ENCODE measurements at regions not wholly inside any gene's neighbourhood (a gene's known extent, or its start where the extent isn't known, plus 50 kb on each side); places are given as distances from the start of the nearest gene placed in this dataset.
"Not testable (repeated sequence)": the region's sequence is repeated elsewhere in the genome, so short reads cannot be mapped to it uniquely, and the experiment has no call there.

- no peak for TF ChIP-seq CTCF (IDR thresholded peaks at IDR 0.05; ENCODE audit: poor library complexity, severe bottlenecking)
- Histone ChIP-seq H3K4me1 (ENCODE audit: insufficient read depth, poor library complexity, severe bottlenecking) (no peaks in the 10 kb centered on the region), H3K4me3 (ENCODE audit: severe bottlenecking) (no peak overlapping the region), H3K27ac (ENCODE audit: poor library complexity, severe bottlenecking) (no peak overlapping the region), H3K36me3 (ENCODE audit: low read depth) (no peaks in the 10 kb centered on the region), H3K27me3 (ENCODE audit: insufficient read depth, poor library complexity, severe bottlenecking) (no peaks in the 10 kb centered on the region), H3K9me3 (ENCODE audit: severe bottlenecking) (no peaks in the 10 kb centered on the region)
- ATAC-seq (ENCODE audit: low read depth) (no peak), DNase-seq (ENCODE audit: low spot score) (no peak)
Measured at GRCh38 chr3:189419038-189419437, 212.2 kb upstream of the TP63 start.

- no peak overlapping the region for H3K27ac ChIP-seq (ENCODE audit: poor library complexity, severe bottlenecking)
- no peaks in the 10 kb centered on the region for H3K36me3 ChIP-seq (ENCODE audit: low read depth)
- no peaks in the 10 kb centered on the region for H3K27me3 ChIP-seq (ENCODE audit: insufficient read depth, poor library complexity, severe bottlenecking)
- no peaks in the 10 kb centered on the region for H3K9me3 ChIP-seq (ENCODE audit: severe bottlenecking)
- ATAC-seq (ENCODE audit: low read depth) (no peak), DNase-seq (ENCODE audit: low spot score) (no peak)
- H3K4me3 ChIP-seq (ENCODE audit: severe bottlenecking), result no peak overlapping the region
- H3K4me1 ChIP-seq (ENCODE audit: insufficient read depth, poor library complexity, severe bottlenecking), result no peaks in the 10 kb centered on the region
- TF ChIP-seq CTCF (IDR thresholded peaks at IDR 0.05; ENCODE audit: poor library complexity, severe bottlenecking), result no peak
Measured at GRCh38 chr3:189419683-189420082, 211.5 kb upstream of the TP63 start.

GRCh38 chr3:189424922-189425321 lies 206.3 kb upstream of the TP63 start:
- Histone ChIP-seq H3K27me3 (ENCODE audit: insufficient read depth, poor library complexity, severe bottlenecking) (no peaks in the 10 kb centered on the region), H3K4me3 (ENCODE audit: severe bottlenecking) (no peak overlapping the region), H3K4me1 (ENCODE audit: insufficient read depth, poor library complexity, severe bottlenecking) (no peaks in the 10 kb centered on the region), H3K9me3 (ENCODE audit: severe bottlenecking) (no peaks in the 10 kb centered on the region), H3K27ac (ENCODE audit: poor library complexity, severe bottlenecking) (no peak overlapping the region), H3K36me3 (ENCODE audit: low read depth) (no peaks in the 10 kb centered on the region)
- DNase-seq (ENCODE audit: low spot score) (no peak), ATAC-seq (ENCODE audit: low read depth) (no peak)
- no peak for TF ChIP-seq CTCF (IDR thresholded peaks at IDR 0.05; ENCODE audit: poor library complexity, severe bottlenecking)

GRCh38 chr3:189429019-189429418 lies 202.2 kb upstream of the TP63 start:
- ATAC-seq (ENCODE audit: low read depth) (no peak), DNase-seq (ENCODE audit: low spot score) (no peak)
- TF ChIP-seq CTCF (IDR thresholded peaks at IDR 0.05; ENCODE audit: poor library complexity, severe bottlenecking), result no peak
- Histone ChIP-seq H3K36me3 (ENCODE audit: low read depth) (no peaks in the 10 kb centered on the region), H3K4me1 (ENCODE audit: insufficient read depth, poor library complexity, severe bottlenecking) (no peaks in the 10 kb centered on the region), H3K9me3 (ENCODE audit: severe bottlenecking) (peaks cover 2% of the 10 kb centered on the region), H3K27ac (ENCODE audit: poor library complexity, severe bottlenecking) (no peak overlapping the region), H3K4me3 (ENCODE audit: severe bottlenecking) (no peak overlapping the region), H3K27me3 (ENCODE audit: insufficient read depth, poor library complexity, severe bottlenecking) (no peaks in the 10 kb centered on the region)

GRCh38 chr3:189430166-189430565 lies 201.0 kb upstream of the TP63 start:
- no peaks in the 10 kb centered on the region for H3K36me3 ChIP-seq (ENCODE audit: low read depth)
- H3K27ac ChIP-seq (ENCODE audit: poor library complexity, severe bottlenecking), result no peak overlapping the region
- H3K4me1 ChIP-seq (ENCODE audit: insufficient read depth, poor library complexity, severe bottlenecking), result no peaks in the 10 kb centered on the region
- peaks cover 2% of the 10 kb centered on the region for H3K9me3 ChIP-seq (ENCODE audit: severe bottlenecking)
- TF ChIP-seq CTCF (IDR thresholded peaks at IDR 0.05; ENCODE audit: poor library complexity, severe bottlenecking), result no peak
- H3K27me3 ChIP-seq (ENCODE audit: insufficient read depth, poor library complexity, severe bottlenecking), result no peaks in the 10 kb centered on the region
- no peak overlapping the region for H3K4me3 ChIP-seq (ENCODE audit: severe bottlenecking)
- ATAC-seq (ENCODE audit: low read depth), result no peak
- DNase-seq (ENCODE audit: low spot score), result no peak

- not testable (repeated sequence) for H3K9me3 ChIP-seq (ENCODE audit: severe bottlenecking); H3K36me3 ChIP-seq (ENCODE audit: low read depth); ATAC-seq (ENCODE audit: low read depth); H3K27me3 ChIP-seq (ENCODE audit: insufficient read depth, poor library complexity, severe bottlenecking); H3K27ac ChIP-seq (ENCODE audit: poor library complexity, severe bottlenecking); H3K4me3 ChIP-seq (ENCODE audit: severe bottlenecking); H3K4me1 ChIP-seq (ENCODE audit: insufficient read depth, poor library complexity, severe bottlenecking); DNase-seq (ENCODE audit: low spot score)
Measured at GRCh38 chr3:189442257-189442656, 188.9 kb upstream of the TP63 start.
